GM12878 (cell line): ENCODE measurements at regions not wholly inside any gene's neighbourhood (a gene's known extent, or its start where the extent isn't known, plus 50 kb on each side); places are given as distances from the start of the nearest gene placed in this dataset.

ENCODE experiments used
- ATAC-seq: fragments of 200-7000 bp; cut with Tn5 transposase; 3 replicates; pipeline ENCODE4 v1.9.1; 2020; ENCODE audit warnings: mild to moderate bottlenecking, moderate library complexity
- BruUV-seq: library from RNA; stranded (reverse); fragments of 400-500 nt; replicated peaks from 2 replicates; lab custom pipeline; 2021; lab: Mats Ljungman, UMichigan
- CTCF ChIA-PET: fragments of 300-600 bp; sonication (Branson Sonifier 250); formaldehyde crosslinking; extraction: SDS; loops from one replicate; lab custom pipeline; 2021; ENCODE audit warnings: inconsistent platforms; lab: Yijun Ruan, JAX
- POLR2A ChIA-PET: fragments of 350-600 bp; formaldehyde crosslinking; extraction: SDS; loops from one replicate; lab custom pipeline; 2021; ENCODE audit warnings: inconsistent platforms; lab: Charles Lee
- RAD21 ChIA-PET: fragments of 300-600 bp; sonication (Branson Sonifier 250); formaldehyde crosslinking; loops from one replicate; lab custom pipeline; 2023; ENCODE audit warnings: antibody characterized with exemption; ENCODE audit not compliant: unreplicated experiment; lab: Charles Lee
- SMC1A ChIA-PET: fragments of 300-600 bp; sonication (Branson Sonifier 250); formaldehyde crosslinking; loops from one replicate; lab custom pipeline; 2023; ENCODE audit not compliant: unreplicated experiment, uncharacterized antibody; lab: Charles Lee
- DNase-seq: peaks from one replicate; pipeline ENCODE4 v3.0.0-alpha.2; 2011; ENCODE audit warnings: low read depth, low spot score
- FAIRE-seq: peaks from 3 replicates; lab custom pipeline; 2011; peaks lifted over from hg19 to GRCh38; lab: Jason Lieb, UNC
- H2AFZ ChIP-seq: 2 replicates; pipeline ENCODE4 v1.6.0; 2011; ENCODE audit warnings: low read depth, low read length, control low read depth; ENCODE audit not compliant: control insufficient read depth
- H3K27ac ChIP-seq: 2 replicates; pipeline ENCODE4 v1.5.1; 2011; ENCODE audit warnings: control low read depth; ENCODE audit not compliant: control insufficient read depth, insufficient read depth
- H3K27me3 ChIP-seq, 2 experiments: replicated peaks in 1 of 2; 2 replicates each; pipeline versions ENCODE4 v1.6.0 to v1.6.1; 2011; ENCODE audit warnings: low read length in 1 of 2; ENCODE audit not compliant: control insufficient read depth in 2 of 2, insufficient read depth in 2 of 2
- H3K36me3 ChIP-seq, 2 experiments: 2 replicates each; pipeline ENCODE4 v1.5.1; 2011; ENCODE audit warnings: low read length in 1 of 2; ENCODE audit not compliant: control insufficient read depth in 2 of 2, insufficient read depth in 2 of 2
- H3K4me1 ChIP-seq: 2 replicates; pipeline ENCODE4 v1.6.1; 2011; ENCODE audit warnings: mild to moderate bottlenecking, low read length, moderate library complexity, mixed read lengths; ENCODE audit not compliant: control insufficient read depth, insufficient read depth
- H3K4me2 ChIP-seq: 2 replicates; pipeline ENCODE4 v1.6.0; 2011; ENCODE audit warnings: control low read depth; ENCODE audit not compliant: control insufficient read depth, insufficient read depth
- H3K4me3 ChIP-seq: fragments of 200-600 bp; sonication (generic); 2 replicates; pipeline ENCODE4 v1.5.1; 2016
- H3K79me2 ChIP-seq: 2 replicates; pipeline ENCODE4 v1.6.0; 2011; ENCODE audit warnings: low read length; ENCODE audit not compliant: control insufficient read depth, insufficient read depth
- H3K9ac ChIP-seq: 2 replicates; pipeline ENCODE4 v1.8.0; 2011; ENCODE audit warnings: low read length, control low read depth, mixed read lengths; ENCODE audit not compliant: control insufficient read depth, insufficient read depth
- H3K9me3 ChIP-seq: replicated peaks from 3 replicates; pipeline ENCODE4 v1.5.1; 2011; ENCODE audit warnings: mild to moderate bottlenecking, low read length; ENCODE audit not compliant: control insufficient read depth, insufficient read depth
- H4K20me1 ChIP-seq: 2 replicates; pipeline ENCODE4 v1.6.0; 2011; ENCODE audit not compliant: control insufficient read depth, insufficient read depth
- ESRRA ChIP-seq: IDR thresholded peaks from 2 replicates; pipeline ENCODE4 v1.6.1; 2012; ENCODE audit warnings: mild to moderate bottlenecking, low read length, improper control_type of control experiment
- GABPA ChIP-seq: IDR thresholded peaks from 2 replicates; pipeline ENCODE4 v1.6.1; 2014; ENCODE audit warnings: antibody characterized with exemption, low read depth, mild to moderate bottlenecking, inconsistent platforms
- IKZF1 ChIP-seq: fragments of 450-650 bp; conservative IDR thresholded peaks from 2 replicates; pipeline ENCODE4 v1.6.1; 2017; ENCODE audit warnings: antibody characterized with exemption, mild to moderate bottlenecking
- LARP7 ChIP-seq: fragments of 450-650 bp; IDR thresholded peaks from 2 replicates; pipeline ENCODE4 v1.6.1; 2017; ENCODE audit warnings: mild to moderate bottlenecking
- MEF2B ChIP-seq: fragments of 450-650 bp; IDR thresholded peaks from 2 replicates; pipeline ENCODE4 v1.6.1; 2018; ENCODE audit warnings: mild to moderate bottlenecking, moderate library complexity; ENCODE audit not compliant: partially characterized antibody, poor library complexity, severe bottlenecking
- NFYA ChIP-seq: IDR thresholded peaks from 2 replicates; pipeline ENCODE4 v1.6.1; 2011; ENCODE audit warnings: low read depth, mild to moderate bottlenecking, low read length, improper control_type of control experiment, borderline replicate concordance
- NR2F1 ChIP-seq: fragments of 450-650 bp; conservative IDR thresholded peaks from 2 replicates; pipeline ENCODE4 v1.6.1; 2017; ENCODE audit warnings: mild to moderate bottlenecking
- PAX5 ChIP-seq: IDR thresholded peaks from 2 replicates; pipeline ENCODE4 v1.6.1; 2011; ENCODE audit warnings: low read depth, low read length, borderline replicate concordance
- PML ChIP-seq: IDR thresholded peaks from 2 replicates; pipeline ENCODE4 v1.6.1; 2012; ENCODE audit warnings: low read length, inconsistent platforms
- RCOR1 ChIP-seq: conservative IDR thresholded peaks from 2 replicates; pipeline ENCODE4 v1.6.1; 2012; ENCODE audit warnings: low read depth, low read length, improper control_type of control experiment
- ZNF622 ChIP-seq: fragments of 450-650 bp; IDR thresholded peaks from 2 replicates; pipeline ENCODE4 v1.6.1; 2017; ENCODE audit warnings: mild to moderate bottlenecking, inconsistent platforms
- WGBS: methylation state at CpG from one replicate; pipeline ENCODE4 v1.1.6; 2016; ENCODE audit warnings: low lambda C conversion rate; ENCODE audit not compliant: insufficient replicate concordance, insufficient coverage; ENCODE audit errors: missing lambda C conversion rate; 5-methylcytosine and 5-hydroxymethylcytosine counted together
- in situ Hi-C: fragments of 300-500 bp; cut with MboI; formaldehyde crosslinking; loops from 9 replicates; pipeline ENCODE4 v1.14.3; 2018; ENCODE audit warnings: mixed read lengths
- intact Hi-C: fragments of 100-400 bp; cut with micrococcal nuclease; formaldehyde crosslinking; loops from one replicate; pipeline ENCODE4 v1.14.2; 2022; ENCODE audit not compliant: unreplicated experiment
- TF ChIP-seq, protein P1 (sequence below): IDR thresholded peaks from 2 replicates; pipeline ENCODE4 v1.6.1; 2012; ENCODE audit warnings: low read depth, low read length, improper control_type of control experiment

DNA sequence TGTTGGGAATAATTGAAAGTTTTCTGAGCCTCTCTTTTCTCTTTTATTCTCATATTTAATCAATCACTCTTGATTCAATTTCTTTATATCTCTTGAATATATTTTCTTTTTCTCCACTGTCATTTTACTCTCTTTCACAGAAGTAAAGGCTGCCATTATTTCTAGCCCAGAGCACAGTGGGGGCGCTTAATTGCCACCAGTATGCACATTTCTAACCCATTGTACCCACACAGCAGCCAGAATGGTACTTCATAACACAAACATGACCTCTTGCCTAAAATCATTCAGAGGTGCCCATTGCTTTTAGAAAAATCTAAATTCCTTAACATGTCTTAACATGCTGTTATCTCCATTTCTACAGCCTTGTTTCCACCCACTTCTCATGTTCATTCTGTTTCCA lies 190.2 kb upstream of the LMO3 start:
- BruUV-seq = no TSS peak

More for the DNA sequence above, 190.2 kb upstream of the LMO3 start:
- Histone ChIP-seq H3K9me3 (no peaks in the 10 kb centered on the region), H3K27ac (no peak overlapping the region), H3K36me3 (no peaks in the 10 kb centered on the region), H3K9ac (no peak overlapping the region), H3K27me3 (no peaks in the 10 kb centered on the region), H3K79me2 (no peaks in the 10 kb centered on the region), H3K4me2 (no peak overlapping the region), H3K4me3 (no peak overlapping the region), H2AFZ (no peak overlapping the region), H3K4me1 (no peaks in the 10 kb centered on the region), H4K20me1 (no peaks in the 10 kb centered on the region)
- ChIA-PET CTCF (interaction anchor here (0.9 kb wide), 1 partner anchor 9 kb away, joined by 4 read pairs; no protein-coding TSS in a partner anchor), POLR2A (interaction anchor here (0.9 kb wide), 1 partner anchor 30 kb away, joined by 3 read pairs; no protein-coding TSS in a partner anchor), RAD21 (no interaction called here), SMC1A (interaction anchor here (1.0 to 1.4 kb wide), 4 partner anchors 9 to 96 kb away, joined by 3 to 6 read pairs (median 4); no protein-coding TSS in a partner anchor)
- WGBS = 0% methylated on average over 1 of the region's 1 CpG
- DNase-seq (no peak), ATAC-seq (no peak; the same call in 2 of the 3 replicates), FAIRE-seq (no peak)
- intact Hi-C loops (no loop called here), in situ Hi-C loops (no loop called here)
- TF ChIP-seq NFYA = no peak
- no peak for TF ChIP-seq IKZF1
- TF ChIP-seq, protein P1, sequence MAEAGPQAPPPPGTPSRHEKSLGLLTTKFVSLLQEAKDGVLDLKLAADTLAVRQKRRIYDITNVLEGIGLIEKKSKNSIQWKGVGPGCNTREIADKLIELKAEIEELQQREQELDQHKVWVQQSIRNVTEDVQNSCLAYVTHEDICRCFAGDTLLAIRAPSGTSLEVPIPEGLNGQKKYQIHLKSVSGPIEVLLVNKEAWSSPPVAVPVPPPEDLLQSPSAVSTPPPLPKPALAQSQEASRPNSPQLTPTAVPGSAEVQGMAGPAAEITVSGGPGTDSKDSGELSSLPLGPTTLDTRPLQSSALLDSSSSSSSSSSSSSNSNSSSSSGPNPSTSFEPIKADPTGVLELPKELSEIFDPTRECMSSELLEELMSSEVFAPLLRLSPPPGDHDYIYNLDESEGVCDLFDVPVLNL = no peak
- no peak for TF ChIP-seq RCOR1
- TF ChIP-seq MEF2B = no peak
- no peak for TF ChIP-seq PML
- TF ChIP-seq NR2F1 = no peak
- no peak for TF ChIP-seq PAX5
- no peak for TF ChIP-seq ZNF622
- TF ChIP-seq ESRRA = no peak
- TF ChIP-seq LARP7 = no peak
- no peak for TF ChIP-seq GABPA
